ENCODE measurements at regions not wholly inside any gene's neighbourhood (a gene's known extent, or its start where the extent isn't known, plus 50 kb on each side); places are given as distances from the start of the nearest gene placed in this dataset.

- no peak for TF ChIP-seq POLR2A (IDR thresholded peaks at IDR 0.05; ENCODE audit: low read depth, low read length)
- DNase-seq (ENCODE audit: insufficient read length, low spot score) (no peak), FAIRE-seq (no peak)
Measured at GRCh38 chr4:79027656-79028055, 88.4 kb upstream of the PAQR3 start.

- no peak for DNase-seq (ENCODE audit: insufficient read length, low spot score)
- TF ChIP-seq POLR2A (IDR thresholded peaks at IDR 0.05; ENCODE audit: low read depth, low read length): no peak
- no peak for FAIRE-seq
Measured at GRCh38 chr4:79025170-79025569, 85.9 kb upstream of the PAQR3 start.

- no peak for TF ChIP-seq POLR2A (IDR thresholded peaks at IDR 0.05; ENCODE audit: low read depth, low read length)
- FAIRE-seq: no peak
- DNase-seq (ENCODE audit: insufficient read length, low spot score): no peak
Measured at GRCh38 chr4:79023799-79024770, 84.8 kb upstream of the PAQR3 start.

- no peak for FAIRE-seq
- no peak for DNase-seq (ENCODE audit: insufficient read length, low spot score)
- TF ChIP-seq POLR2A (IDR thresholded peaks at IDR 0.05; ENCODE audit: low read depth, low read length): no peak
Measured at GRCh38 chr4:79022529-79022928, 83.3 kb upstream of the PAQR3 start.

GRCh38 chr4:79017481-79017880, 78.2 kb upstream of the PAQR3 start:
- no peak for TF ChIP-seq POLR2A (IDR thresholded peaks at IDR 0.05; ENCODE audit: low read depth, low read length)
- DNase-seq (ENCODE audit: insufficient read length, low spot score) (no peak), FAIRE-seq (no peak)

- no peak for DNase-seq (ENCODE audit: insufficient read length, low spot score)
- FAIRE-seq: no peak
- TF ChIP-seq POLR2A (IDR thresholded peaks at IDR 0.05; ENCODE audit: low read depth, low read length): no peak
Measured at GRCh38 chr4:79016878-79017277, 77.6 kb upstream of the PAQR3 start.

GRCh38 chr4:79015411-79015810, 76.2 kb upstream of the PAQR3 start:
- DNase-seq (ENCODE audit: insufficient read length, low spot score) (no peak), FAIRE-seq (no peak)
- no peak for TF ChIP-seq POLR2A (IDR thresholded peaks at IDR 0.05; ENCODE audit: low read depth, low read length)

GRCh38 chr4:79014230-79014629, 75.0 kb upstream of the PAQR3 start:
- no peak for TF ChIP-seq POLR2A (IDR thresholded peaks at IDR 0.05; ENCODE audit: low read depth, low read length)
- FAIRE-seq (no peak), DNase-seq (ENCODE audit: insufficient read length, low spot score) (no peak)

GRCh38 chr4:79013756-79014155, 74.5 kb upstream of the PAQR3 start:
- TF ChIP-seq POLR2A (IDR thresholded peaks at IDR 0.05; ENCODE audit: low read depth, low read length): no peak
- DNase-seq (ENCODE audit: insufficient read length, low spot score) (no peak), FAIRE-seq (no peak)

- TF ChIP-seq POLR2A (IDR thresholded peaks at IDR 0.05; ENCODE audit: low read depth, low read length): no peak
- FAIRE-seq: no peak
- no peak for DNase-seq (ENCODE audit: insufficient read length, low spot score)
Measured at GRCh38 chr4:78990938-78991810, 51.9 kb upstream of the PAQR3 start.

GRCh38 chr4:78989697-78990270, 50.5 kb upstream of the PAQR3 start:
- no peak for DNase-seq (ENCODE audit: insufficient read length, low spot score)
- no peak for TF ChIP-seq POLR2A (IDR thresholded peaks at IDR 0.05; ENCODE audit: low read depth, low read length)
- no peak for FAIRE-seq
